ENCODE measurements at regions not wholly inside any gene's neighbourhood (a gene's known extent, or its start where the extent isn't known, plus 50 kb on each side); places are given as distances from the start of the nearest gene placed in this dataset.

- TF ChIP-seq FOXK2 (IDR thresholded peaks at IDR 0.05) (no peak), HDGF (IDR thresholded peaks at IDR 0.05; ENCODE audit: borderline replicate concordance) (no peak), TARDBP (IDR thresholded peaks at IDR 0.05) (no peak), BHLHE40 (IDR thresholded peaks at IDR 0.05; ENCODE audit: borderline replicate concordance) (no peak), CTBP1 (IDR thresholded peaks at IDR 0.05; ENCODE audit: borderline replicate concordance) (no peak), ELF4 (IDR thresholded peaks at IDR 0.05) (no peak), FOXM1 (IDR thresholded peaks at IDR 0.05; ENCODE audit: borderline replicate concordance) (no peak), NFRKB (IDR thresholded peaks at IDR 0.05) (no peak), SUZ12 (IDR thresholded peaks at IDR 0.05) (no peak), L3MBTL2 (conservative IDR thresholded peaks at IDR 0.05) (no peak), SP1 (IDR thresholded peaks at IDR 0.05) (no peak), LEF1 (IDR thresholded peaks at IDR 0.05; ENCODE audit: borderline replicate concordance) (no peak)
These were observed 257.5 kb upstream of the IRS4 start for GRCh38 chrX:108993909-108994308.
